GM23338 (cell line): ENCODE measurements at regions not wholly inside any gene's neighbourhood (a gene's known extent, or its start where the extent isn't known, plus 50 kb on each side); places are given as distances from the start of the nearest gene placed in this dataset.

Experiments
- ATAC-seq: fragments of 200-7000 bp; cut with Tn5 transposase; 3 replicates; pipeline ENCODE4 v1.9.1; 2020
- DNase-seq: peaks from one replicate; pipeline ENCODE4 v3.0.0-alpha.2; 2015; ENCODE audit warnings: low spot score
- H2AFZ ChIP-seq: fragments of 200-600 bp; sonication (generic); 2 replicates; pipeline ENCODE4 v1.8.0; 2016; ENCODE audit warnings: antibody characterized with exemption, mild to moderate bottlenecking, moderate library complexity
- H3F3A ChIP-seq: fragments of 200-600 bp; sonication (generic); replicated peaks from 2 replicates; pipeline ENCODE4 v1.8.0; 2017; ENCODE audit warnings: antibody characterized with exemption, mixed run types, low read depth
- H3K27ac ChIP-seq: fragments of 200-600 bp; sonication (generic); 2 replicates; pipeline ENCODE4 v1.6.1; 2016; ENCODE audit warnings: low read depth
- H3K27me3 ChIP-seq: fragments of 200-600 bp; sonication (generic); 2 replicates; pipeline ENCODE4 v1.8.0; 2016; ENCODE audit warnings: mild to moderate bottlenecking, mixed run types, moderate library complexity; ENCODE audit not compliant: insufficient read depth
- H3K36me3 ChIP-seq: fragments of 200-600 bp; sonication (generic); 2 replicates; pipeline ENCODE4 v1.8.0; 2016; ENCODE audit warnings: mild to moderate bottlenecking; ENCODE audit not compliant: insufficient read depth
- H3K4me1 ChIP-seq: fragments of 200-600 bp; sonication (generic); 2 replicates; pipeline ENCODE4 v1.8.0; 2016; ENCODE audit warnings: mild to moderate bottlenecking, moderate library complexity; ENCODE audit not compliant: insufficient read depth
- H3K4me2 ChIP-seq: fragments of 200-600 bp; sonication (generic); 2 replicates; pipeline ENCODE4 v1.7.1; 2017; ENCODE audit warnings: mixed run types
- H3K4me3 ChIP-seq: fragments of 200-600 bp; sonication (generic); 2 replicates; pipeline ENCODE4 v1.6.1; 2016; ENCODE audit warnings: mixed run types
- H3K79me2 ChIP-seq: fragments of 200-600 bp; sonication (generic); replicated peaks from 2 replicates; pipeline ENCODE4 v1.8.0; 2017; ENCODE audit warnings: mild to moderate bottlenecking; ENCODE audit not compliant: insufficient read depth
- H3K9me2 ChIP-seq: fragments of 200-600 bp; sonication (generic); 2 replicates; pipeline ENCODE4 v1.8.0; 2017; ENCODE audit not compliant: insufficient read depth
- H4K20me1 ChIP-seq: fragments of 200-600 bp; sonication (generic); replicated peaks from 2 replicates; pipeline ENCODE4 v1.8.0; 2017; ENCODE audit warnings: mild to moderate bottlenecking; ENCODE audit not compliant: insufficient read depth
- H3K27ac Mint-ChIP-seq: 2 replicates; pipeline ENCODE4 v1.8.0; 2020; ENCODE audit warnings: inconsistent platforms, mild to moderate bottlenecking, moderate library complexity, mixed read lengths
- H3K27me3 Mint-ChIP-seq: 3 replicates; pipeline ENCODE4 v1.8.0; 2022; ENCODE audit warnings: low read depth, mild to moderate bottlenecking, moderate library complexity, mixed read lengths, inconsistent platforms; ENCODE audit not compliant: insufficient read depth, poor library complexity
- H3K36me3 Mint-ChIP-seq: 3 replicates; pipeline ENCODE4 v1.8.0; 2021; ENCODE audit warnings: low read depth, mild to moderate bottlenecking, inconsistent platforms, moderate library complexity, mixed read lengths
- H3K4me1 Mint-ChIP-seq: 3 replicates; pipeline ENCODE4 v1.8.0; 2020; ENCODE audit warnings: mild to moderate bottlenecking, inconsistent platforms, mixed read lengths
- H3K4me3 Mint-ChIP-seq: 3 replicates; pipeline ENCODE4 v1.8.0; 2021; ENCODE audit warnings: moderate library complexity, mild to moderate bottlenecking, inconsistent platforms, mixed read lengths
- H3K9me3 Mint-ChIP-seq: 3 replicates; pipeline ENCODE4 v1.8.0; 2020; ENCODE audit warnings: moderate library complexity, mild to moderate bottlenecking, inconsistent platforms, mixed read lengths
- CREB1 ChIP-seq: fragments of 250-450 bp; sonication (Bioruptor Pico); IDR thresholded peaks from 2 replicates; pipeline ENCODE4 v1.5.0; 2020; ENCODE audit warnings: low read depth, mild to moderate bottlenecking, moderate library complexity
- JUNB ChIP-seq: IDR thresholded peaks from one replicate; pipeline ENCODE4 v1.6.1; 2016; ENCODE audit warnings: antibody characterized with exemption; ENCODE audit not compliant: unreplicated experiment
- NANOG ChIP-seq: IDR thresholded peaks from 2 replicates; pipeline ENCODE4 v1.6.1; 2016; ENCODE audit warnings: antibody characterized with exemption, borderline replicate concordance
- ZNF114 ChIP-seq: fragments of 250-450 bp; sonication (Bioruptor Pico); IDR thresholded peaks from 2 replicates; pipeline ENCODE4 v1.5.0; 2020; ENCODE audit warnings: mild to moderate bottlenecking, moderate library complexity
- ZNF331 ChIP-seq: fragments of 250-450 bp; sonication (Bioruptor Pico); IDR thresholded peaks from 2 replicates; pipeline ENCODE4 v1.5.0; 2020; ENCODE audit warnings: low read depth, mild to moderate bottlenecking, moderate library complexity
- TF ChIP-seq, protein P1 (sequence below), 2 experiments: fragments of 200-600 bp in 1 of 2; sonication (generic) in 1 of 2; conservative IDR thresholded peaks; 2 replicates each; pipeline versions ENCODE4 v1.5.1 to v1.6.1; 2016 to 2017; ENCODE audit warnings: antibody characterized with exemption in 2 of 2, low read depth in 2 of 2, mild to moderate bottlenecking in 2 of 2, moderate library complexity in 1 of 2
- TF ChIP-seq, protein P2 (sequence below): fragments of 250-450 bp; sonication (Bioruptor Pico); IDR thresholded peaks from 2 replicates; pipeline ENCODE4 v1.5.0; 2020; ENCODE audit warnings: mild to moderate bottlenecking, moderate library complexity

DNA sequence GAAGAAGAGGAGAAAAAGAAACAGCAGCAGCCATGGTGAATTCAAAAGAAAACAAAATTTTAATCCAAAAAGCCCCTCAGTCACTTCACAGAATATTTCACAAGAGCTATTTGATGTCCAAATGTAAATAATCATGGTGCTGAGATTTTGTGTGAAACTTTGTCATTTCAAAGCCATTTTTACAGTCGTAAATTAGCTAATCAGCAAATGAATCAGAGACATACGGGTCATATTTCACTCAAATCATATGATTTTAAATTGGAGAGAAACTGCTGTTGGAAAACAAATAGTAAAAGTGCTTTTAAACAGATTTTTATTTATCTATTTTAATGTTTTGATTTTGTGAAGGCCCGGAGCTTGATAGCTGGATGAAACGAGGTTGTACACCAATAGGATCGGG is 101.4 kb upstream of the SMIM23 start:
- Histone ChIP-seq H3K27ac (no peak overlapping the region), H3K27me3 (no peaks in the 10 kb centered on the region), H3K4me2 (no peak overlapping the region), H3K4me1 (peaks cover 4% of the 10 kb centered on the region; the same call in 1 of the 2 replicates), H4K20me1 (no peaks in the 10 kb centered on the region), H3K79me2 (no peaks in the 10 kb centered on the region), H3F3A (no peaks in the 10 kb centered on the region), H3K4me3 (no peak overlapping the region), H3K9me2 (0 out of 2 replicates have a peak, but pooled peaks cover 8% of the 10 kb centered on the region), H3K36me3 (no peaks in the 10 kb centered on the region), H2AFZ (no peak overlapping the region)
- Mint-ChIP-seq H3K27me3 (peaks cover 7% of the 10 kb centered on the region), H3K4me3 (no peak overlapping the region), H3K9me3 (no peaks in the 10 kb centered on the region), H3K27ac (no peak overlapping the region), H3K4me1 (peaks cover 12% of the 10 kb centered on the region), H3K36me3 (no peaks in the 10 kb centered on the region)
- ATAC-seq, result no peak
- DNase-seq, result no peak
- no peak for TF ChIP-seq ZNF331 (CRISPR knock-in tag)
- TF ChIP-seq, protein P1, sequence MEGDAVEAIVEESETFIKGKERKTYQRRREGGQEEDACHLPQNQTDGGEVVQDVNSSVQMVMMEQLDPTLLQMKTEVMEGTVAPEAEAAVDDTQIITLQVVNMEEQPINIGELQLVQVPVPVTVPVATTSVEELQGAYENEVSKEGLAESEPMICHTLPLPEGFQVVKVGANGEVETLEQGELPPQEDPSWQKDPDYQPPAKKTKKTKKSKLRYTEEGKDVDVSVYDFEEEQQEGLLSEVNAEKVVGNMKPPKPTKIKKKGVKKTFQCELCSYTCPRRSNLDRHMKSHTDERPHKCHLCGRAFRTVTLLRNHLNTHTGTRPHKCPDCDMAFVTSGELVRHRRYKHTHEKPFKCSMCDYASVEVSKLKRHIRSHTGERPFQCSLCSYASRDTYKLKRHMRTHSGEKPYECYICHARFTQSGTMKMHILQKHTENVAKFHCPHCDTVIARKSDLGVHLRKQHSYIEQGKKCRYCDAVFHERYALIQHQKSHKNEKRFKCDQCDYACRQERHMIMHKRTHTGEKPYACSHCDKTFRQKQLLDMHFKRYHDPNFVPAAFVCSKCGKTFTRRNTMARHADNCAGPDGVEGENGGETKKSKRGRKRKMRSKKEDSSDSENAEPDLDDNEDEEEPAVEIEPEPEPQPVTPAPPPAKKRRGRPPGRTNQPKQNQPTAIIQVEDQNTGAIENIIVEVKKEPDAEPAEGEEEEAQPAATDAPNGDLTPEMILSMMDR (conservative IDR thresholded peaks at IDR 0.05; ENCODE audit: low read depth in 2 of 2), result no peak
- TF ChIP-seq NANOG, result no peak
- no peak for TF ChIP-seq CREB1

DNA sequence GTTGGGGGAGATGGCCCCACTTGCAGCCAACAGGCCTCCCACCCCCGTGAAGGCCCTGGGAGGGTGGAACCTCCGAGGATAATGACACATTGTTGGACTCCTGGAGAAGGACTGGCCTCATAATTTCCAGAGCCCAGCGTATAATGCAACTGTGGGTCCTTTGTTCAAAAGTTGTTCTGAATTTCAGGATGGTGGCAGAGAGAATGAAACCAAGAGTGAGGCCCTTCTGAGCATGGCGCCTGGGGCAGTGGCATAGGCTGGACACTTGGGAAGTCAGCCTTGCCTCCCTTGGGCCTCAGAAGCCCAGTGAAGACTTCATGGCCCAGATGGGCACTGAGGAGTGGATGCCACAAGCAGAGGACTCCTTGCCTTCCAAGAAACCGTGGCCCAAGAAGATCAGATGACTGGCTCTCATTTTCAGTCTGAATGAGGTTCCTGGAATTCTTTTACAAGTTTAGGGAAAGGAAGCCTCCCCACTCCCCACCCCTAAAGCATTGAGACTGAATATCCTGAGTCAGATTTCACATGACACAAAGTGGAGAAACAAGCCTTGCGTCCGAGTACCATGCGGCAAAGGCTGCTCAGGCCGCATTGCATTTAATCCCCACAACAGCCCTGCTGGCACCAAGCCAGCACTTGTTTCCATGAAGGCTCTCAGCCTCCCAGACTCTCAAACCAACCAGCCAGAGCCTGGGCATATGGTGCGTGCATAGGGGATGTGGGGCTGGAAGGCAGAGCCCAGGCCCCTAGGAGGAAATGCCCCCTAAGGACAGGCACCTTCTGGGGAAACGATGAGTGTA is 96.7 kb upstream of the SMIM23 start:
- H3K4me1 Mint-ChIP-seq, result peaks cover 5% of the 10 kb centered on the region; the same call in 2 of the 3 replicates
- TF ChIP-seq JUNB (no peak), ZNF114 (CRISPR knock-in tag) (no peak), NANOG (no peak)
- TF ChIP-seq, protein P2, sequence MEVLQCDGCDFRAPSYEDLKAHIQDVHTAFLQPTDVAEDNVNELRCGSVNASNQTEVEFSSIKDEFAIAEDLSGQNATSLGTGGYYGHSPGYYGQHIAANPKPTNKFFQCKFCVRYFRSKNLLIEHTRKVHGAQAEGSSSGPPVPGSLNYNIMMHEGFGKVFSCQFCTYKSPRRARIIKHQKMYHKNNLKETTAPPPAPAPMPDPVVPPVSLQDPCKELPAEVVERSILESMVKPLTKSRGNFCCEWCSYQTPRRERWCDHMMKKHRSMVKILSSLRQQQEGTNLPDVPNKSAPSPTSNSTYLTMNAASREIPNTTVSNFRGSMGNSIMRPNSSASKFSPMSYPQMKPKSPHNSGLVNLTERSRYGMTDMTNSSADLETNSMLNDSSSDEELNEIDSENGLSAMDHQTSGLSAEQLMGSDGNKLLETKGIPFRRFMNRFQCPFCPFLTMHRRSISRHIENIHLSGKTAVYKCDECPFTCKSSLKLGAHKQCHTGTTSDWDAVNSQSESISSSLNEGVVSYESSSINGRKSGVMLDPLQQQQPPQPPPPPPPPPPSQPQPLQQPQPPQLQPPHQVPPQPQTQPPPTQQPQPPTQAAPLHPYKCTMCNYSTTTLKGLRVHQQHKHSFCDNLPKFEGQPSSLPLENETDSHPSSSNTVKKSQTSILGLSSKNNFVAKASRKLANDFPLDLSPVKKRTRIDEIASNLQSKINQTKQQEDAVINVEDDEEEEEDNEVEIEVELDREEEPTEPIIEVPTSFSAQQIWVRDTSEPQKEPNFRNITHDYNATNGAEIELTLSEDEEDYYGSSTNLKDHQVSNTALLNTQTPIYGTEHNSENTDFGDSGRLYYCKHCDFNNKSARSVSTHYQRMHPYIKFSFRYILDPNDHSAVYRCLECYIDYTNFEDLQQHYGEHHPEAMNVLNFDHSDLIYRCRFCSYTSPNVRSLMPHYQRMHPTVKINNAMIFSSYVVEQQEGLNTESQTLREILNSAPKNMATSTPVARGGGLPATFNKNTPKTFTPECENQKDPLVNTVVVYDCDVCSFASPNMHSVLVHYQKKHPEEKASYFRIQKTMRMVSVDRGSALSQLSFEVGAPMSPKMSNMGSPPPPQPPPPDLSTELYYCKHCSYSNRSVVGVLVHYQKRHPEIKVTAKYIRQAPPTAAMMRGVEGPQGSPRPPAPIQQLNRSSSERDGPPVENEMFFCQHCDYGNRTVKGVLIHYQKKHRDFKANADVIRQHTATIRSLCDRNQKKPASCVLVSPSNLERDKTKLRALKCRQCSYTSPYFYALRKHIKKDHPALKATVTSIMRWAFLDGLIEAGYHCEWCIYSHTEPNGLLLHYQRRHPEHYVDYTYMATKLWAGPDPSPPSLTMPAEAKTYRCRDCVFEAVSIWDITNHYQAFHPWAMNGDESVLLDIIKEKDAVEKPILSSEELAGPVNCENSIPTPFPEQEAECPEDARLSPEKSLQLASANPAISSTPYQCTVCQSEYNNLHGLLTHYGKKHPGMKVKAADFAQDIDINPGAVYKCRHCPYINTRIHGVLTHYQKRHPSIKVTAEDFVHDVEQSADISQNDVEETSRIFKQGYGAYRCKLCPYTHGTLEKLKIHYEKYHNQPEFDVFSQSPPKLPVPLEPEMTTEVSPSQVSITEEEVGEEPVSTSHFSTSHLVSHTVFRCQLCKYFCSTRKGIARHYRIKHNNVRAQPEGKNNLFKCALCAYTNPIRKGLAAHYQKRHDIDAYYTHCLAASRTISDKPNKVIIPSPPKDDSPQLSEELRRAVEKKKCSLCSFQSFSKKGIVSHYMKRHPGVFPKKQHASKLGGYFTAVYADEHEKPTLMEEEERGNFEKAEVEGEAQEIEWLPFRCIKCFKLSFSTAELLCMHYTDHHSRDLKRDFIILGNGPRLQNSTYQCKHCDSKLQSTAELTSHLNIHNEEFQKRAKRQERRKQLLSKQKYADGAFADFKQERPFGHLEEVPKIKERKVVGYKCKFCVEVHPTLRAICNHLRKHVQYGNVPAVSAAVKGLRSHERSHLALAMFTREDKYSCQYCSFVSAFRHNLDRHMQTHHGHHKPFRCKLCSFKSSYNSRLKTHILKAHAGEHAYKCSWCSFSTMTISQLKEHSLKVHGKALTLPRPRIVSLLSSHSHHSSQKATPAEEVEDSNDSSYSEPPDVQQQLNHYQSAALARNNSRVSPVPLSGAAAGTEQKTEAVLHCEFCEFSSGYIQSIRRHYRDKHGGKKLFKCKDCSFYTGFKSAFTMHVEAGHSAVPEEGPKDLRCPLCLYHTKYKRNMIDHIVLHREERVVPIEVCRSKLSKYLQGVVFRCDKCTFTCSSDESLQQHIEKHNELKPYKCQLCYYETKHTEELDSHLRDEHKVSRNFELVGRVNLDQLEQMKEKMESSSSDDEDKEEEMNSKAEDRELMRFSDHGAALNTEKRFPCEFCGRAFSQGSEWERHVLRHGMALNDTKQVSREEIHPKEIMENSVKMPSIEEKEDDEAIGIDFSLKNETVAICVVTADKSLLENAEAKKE, result no peak
- TF ChIP-seq, protein P1 (conservative IDR thresholded peaks at IDR 0.05; ENCODE audit: low read depth in 2 of 2), result no peak

More for the DNA sequence above, 96.7 kb upstream of the SMIM23 start:
- H3K36me3 Mint-ChIP-seq, result no peaks in the 10 kb centered on the region
- no peak overlapping the region for H2AFZ ChIP-seq
- H3K4me3 Mint-ChIP-seq, result no peak overlapping the region
- H3K79me2 ChIP-seq, result no peaks in the 10 kb centered on the region
- ATAC-seq (no peak), DNase-seq (no peak)
- peaks cover 2% of the 10 kb centered on the region for H3K27me3 Mint-ChIP-seq
- H3K4me2 ChIP-seq, result no peak overlapping the region
- H3F3A ChIP-seq, result no peaks in the 10 kb centered on the region
- H3K4me1 ChIP-seq, result peaks cover 4% of the 10 kb centered on the region; the same call in 1 of the 2 replicates
- no peaks in the 10 kb centered on the region for H3K27me3 ChIP-seq
- no peak overlapping the region for H3K27ac Mint-ChIP-seq
- H3K4me3 ChIP-seq, result no peak overlapping the region
- no peaks in the 10 kb centered on the region for H3K36me3 ChIP-seq
- no peaks in the 10 kb centered on the region for H3K9me2 ChIP-seq
- H3K9me3 Mint-ChIP-seq, result no peaks in the 10 kb centered on the region
- H3K27ac ChIP-seq, result no peak overlapping the region
- H4K20me1 ChIP-seq, result no peaks in the 10 kb centered on the region; the same call in 1 of the 2 replicates
